ENCODE measurements at regions not wholly inside any gene's neighbourhood (a gene's known extent, or its start where the extent isn't known, plus 50 kb on each side); places are given as distances from the start of the nearest gene placed in this dataset.
"Not testable (repeated sequence)": the region's sequence is repeated elsewhere in the genome, so short reads cannot be mapped to it uniquely, and the experiment has no call there.

- TF ChIP-seq REST (IDR thresholded peaks at IDR 0.05; ENCODE audit: borderline replicate concordance); EZH2 (IDR thresholded peaks at IDR 0.05; ENCODE audit: borderline replicate concordance, insufficient read depth, low read length, poor library complexity, severe bottlenecking); MXI1 (conservative IDR thresholded peaks at IDR 0.05; ENCODE audit: poor library complexity, severe bottlenecking); CTCF (IDR thresholded peaks at IDR 0.05; ENCODE audit: poor library complexity, severe bottlenecking); RAD21 (conservative IDR thresholded peaks at IDR 0.05); EP300 (conservative IDR thresholded peaks at IDR 0.05; ENCODE audit: poor library complexity, severe bottlenecking); POLR2AphosphoS5 (IDR thresholded peaks at IDR 0.05); SMC3 (conservative IDR thresholded peaks at IDR 0.05; ENCODE audit: poor library complexity); TAF1 (IDR thresholded peaks at IDR 0.05; ENCODE audit: low read depth): not testable (repeated sequence)
These were observed 177.4 kb downstream of the ZNF92 start for GRCh38 chr7:65551042-65551441.

All from neural cell (in vitro differentiated cells).